CD1c-positive myeloid dendritic cell (primary cell): ENCODE measurements at regions not wholly inside any gene's neighbourhood (a gene's known extent, or its start where the extent isn't known, plus 50 kb on each side); places are given as distances from the start of the nearest gene placed in this dataset.

Source experiments
- DNase-seq: peaks from one replicate; pipeline ENCODE4 v3.0.0-alpha.2; 2016; ENCODE audit errors: extremely low spot score

DNA sequence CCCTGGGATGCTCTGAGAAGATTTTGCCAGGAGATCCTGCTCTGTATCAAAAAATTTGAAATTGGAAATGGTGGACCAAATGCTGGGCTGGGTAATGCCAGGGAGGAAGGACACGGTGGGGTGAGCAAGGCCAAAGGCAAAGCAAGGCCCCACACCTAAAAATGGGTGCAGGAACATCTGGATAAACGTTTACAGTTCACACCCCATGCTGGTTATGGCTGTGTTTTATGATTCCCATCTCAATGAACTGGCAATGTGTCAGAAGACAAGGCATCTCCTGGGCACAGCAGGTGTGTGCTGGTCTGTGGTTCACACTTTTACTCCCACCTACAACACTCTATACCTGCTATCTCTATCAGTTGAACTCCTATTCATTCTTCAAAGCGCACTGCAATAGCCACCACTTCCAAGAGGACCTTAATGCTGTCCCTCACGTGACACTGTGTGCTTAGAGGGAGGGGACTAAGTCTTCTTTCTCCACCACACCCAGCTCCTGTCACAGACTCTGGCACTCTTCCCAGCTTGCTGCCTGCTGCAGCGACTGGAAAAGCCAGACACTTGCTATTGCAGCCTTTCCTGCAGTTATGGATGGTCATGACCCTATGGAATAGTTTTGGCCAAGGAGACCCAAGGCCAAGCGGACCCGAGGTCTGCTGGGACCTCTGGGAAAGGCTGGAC, 277.5 kb downstream of the CTTN start:
- no peak for DNase-seq

DNA sequence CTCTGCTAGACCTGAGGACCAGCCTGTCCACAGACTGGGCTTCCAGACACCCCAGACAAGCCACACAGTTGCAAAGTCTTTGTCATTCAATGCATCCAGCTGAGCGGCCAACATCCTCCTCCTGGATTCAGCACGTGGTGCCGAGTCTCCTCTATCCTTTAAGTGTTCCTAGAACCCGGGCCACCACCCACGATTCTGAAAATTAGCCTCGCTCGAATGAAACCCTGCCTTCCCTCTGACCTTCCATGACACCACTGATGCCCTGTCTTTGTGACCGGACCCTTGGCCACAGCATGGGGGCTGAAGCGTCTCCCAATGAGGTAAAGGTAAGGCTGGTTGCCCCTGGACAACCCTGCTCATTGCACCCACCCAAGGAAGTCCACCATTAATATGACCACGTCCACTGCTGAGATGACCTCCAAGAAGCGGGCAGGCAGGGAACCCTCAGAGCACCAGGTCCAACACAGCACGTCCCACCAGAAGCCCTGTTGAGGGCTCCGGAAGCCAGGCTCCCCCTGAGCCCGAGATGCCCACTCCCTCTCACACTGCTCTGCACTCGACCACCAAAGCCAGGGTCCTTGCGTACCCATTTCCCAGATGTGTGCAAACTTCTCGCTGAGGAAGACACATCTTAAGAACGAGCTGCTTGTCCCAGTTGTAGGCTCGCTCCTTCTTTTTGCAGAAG, 279.0 kb downstream of the CTTN start:
- DNase-seq: no peak

DNA sequence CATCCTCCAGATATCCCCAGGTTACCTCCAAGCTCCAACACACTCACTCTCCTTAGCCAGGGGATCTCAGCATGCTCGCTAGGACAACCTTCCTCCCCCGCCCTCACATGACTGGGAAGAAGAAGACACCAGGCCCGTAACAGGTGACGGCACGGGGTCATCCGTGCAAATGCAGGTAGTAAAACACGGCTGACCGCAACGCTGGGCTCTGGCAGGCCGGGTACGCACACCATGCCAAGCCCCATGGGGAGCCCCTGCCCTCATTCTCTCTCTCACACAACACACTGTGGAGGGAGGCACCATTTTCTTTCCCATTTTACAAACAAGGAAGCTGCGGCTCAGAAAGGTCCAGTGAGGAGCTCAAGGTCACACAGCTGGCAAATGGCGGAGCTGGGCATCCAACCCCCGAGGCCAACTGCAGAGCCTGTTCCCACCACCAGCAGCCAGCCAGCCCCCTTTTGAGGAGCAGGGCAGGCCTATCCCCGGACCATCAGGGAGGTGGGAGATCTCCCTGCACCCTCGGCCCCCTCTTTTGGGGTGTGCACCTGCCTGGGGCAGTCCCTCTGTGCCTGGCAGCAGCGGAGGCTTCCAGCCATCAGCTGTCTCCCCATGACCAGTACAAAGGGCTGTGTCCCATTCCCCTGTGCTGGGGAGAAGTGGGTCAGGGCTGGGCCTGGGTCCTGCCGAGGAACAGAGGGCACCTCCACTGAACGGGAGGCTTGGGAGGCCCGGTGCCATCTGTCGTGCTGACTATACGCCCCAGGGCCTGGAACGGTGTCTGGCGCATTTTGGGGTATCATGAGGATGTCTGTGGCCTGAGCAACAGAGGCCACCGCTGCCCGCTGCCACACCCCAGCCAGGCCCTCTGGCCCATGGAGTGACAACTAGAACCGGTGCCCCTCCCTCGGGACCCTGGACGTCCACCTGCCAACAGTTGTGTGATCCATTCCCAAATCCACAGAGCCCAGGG, 280.9 kb downstream of the CTTN start:
- no peak for DNase-seq

DNA sequence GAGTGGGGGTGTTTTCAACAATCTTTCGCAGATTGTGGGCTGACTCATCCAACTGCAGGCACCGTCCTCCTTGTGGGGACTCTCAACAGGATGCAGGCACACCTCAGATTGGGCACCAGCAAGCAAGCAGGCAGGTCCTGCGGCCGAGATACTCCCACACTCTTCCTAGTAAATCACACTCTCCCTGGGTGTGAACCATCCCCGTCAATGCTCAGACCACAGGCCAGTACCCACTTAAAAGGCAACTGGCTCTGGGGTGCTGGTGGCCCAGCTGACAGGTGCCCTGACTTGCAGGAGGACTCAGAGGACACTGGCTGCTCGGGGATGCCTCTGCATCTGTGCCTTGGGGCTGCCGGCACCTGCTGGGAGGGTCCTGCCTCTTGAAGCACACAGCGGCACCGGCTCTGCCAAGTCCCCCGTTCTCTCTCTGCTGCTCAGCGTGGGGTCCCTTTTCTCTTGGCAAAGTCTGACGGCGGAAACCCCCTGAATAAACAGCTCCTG, 282.5 kb downstream of the CTTN start:
- no peak for DNase-seq

DNA sequence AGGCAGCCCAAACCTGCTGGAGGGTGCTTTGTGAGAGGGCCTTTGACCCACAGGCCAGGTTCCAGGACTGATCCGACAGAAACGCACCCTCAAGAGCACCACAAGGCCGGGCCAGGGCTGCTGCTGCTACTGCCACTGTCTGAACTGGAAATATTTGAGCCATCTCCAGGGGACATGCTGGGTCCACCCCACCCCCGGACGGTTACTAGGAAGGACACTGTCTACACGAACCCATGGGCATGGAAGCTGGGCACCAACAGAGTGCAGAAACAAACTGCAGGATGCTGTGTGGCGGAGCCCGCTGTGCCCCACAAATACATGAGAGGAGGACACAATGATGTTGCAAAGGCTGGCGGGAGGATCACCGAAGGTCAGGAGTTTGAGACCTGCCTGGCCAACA, 283.7 kb downstream of the CTTN start:
- no peak for DNase-seq

DNA sequence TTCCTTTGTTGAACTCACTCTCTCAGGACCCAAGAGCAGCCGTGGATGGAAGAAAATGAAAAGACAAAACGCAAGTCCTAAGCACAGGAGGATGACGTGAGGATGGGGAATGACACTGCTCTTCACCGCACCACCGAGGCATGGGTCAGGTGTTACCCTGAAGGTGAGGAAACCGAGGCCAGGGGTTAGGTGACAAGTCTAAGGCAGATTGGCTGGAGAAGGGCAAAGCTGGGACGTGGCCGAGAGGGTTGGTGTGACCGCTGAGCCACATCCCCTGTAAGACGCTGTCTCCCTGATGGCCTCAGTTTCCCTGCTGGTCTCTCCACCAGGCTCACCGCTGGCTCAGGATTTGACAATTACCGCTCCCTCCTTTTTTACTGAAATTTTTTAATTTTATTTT, 284.4 kb downstream of the CTTN start:
- DNase-seq: no peak

DNA sequence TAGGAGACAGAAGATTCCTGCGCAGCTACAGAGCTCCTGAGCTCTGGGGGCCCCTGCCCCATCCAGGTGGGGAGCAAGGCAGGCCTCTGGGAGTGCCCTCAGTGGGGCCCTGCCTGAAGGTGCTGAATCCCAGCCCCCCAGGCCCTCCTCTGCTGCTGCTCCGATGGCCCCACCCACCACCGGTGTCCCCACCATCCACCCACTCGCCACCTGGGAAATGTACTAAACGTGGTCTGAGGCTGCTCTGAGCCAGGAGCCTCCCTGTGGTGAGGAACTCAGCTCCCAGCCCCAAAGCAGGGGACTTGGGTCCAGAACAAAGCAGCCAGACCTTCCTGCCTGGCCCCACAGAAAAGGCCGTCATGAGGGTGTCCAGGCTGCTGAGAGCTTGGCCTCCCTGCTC, 289.4 kb downstream of the CTTN start:
- no peak for DNase-seq

DNA sequence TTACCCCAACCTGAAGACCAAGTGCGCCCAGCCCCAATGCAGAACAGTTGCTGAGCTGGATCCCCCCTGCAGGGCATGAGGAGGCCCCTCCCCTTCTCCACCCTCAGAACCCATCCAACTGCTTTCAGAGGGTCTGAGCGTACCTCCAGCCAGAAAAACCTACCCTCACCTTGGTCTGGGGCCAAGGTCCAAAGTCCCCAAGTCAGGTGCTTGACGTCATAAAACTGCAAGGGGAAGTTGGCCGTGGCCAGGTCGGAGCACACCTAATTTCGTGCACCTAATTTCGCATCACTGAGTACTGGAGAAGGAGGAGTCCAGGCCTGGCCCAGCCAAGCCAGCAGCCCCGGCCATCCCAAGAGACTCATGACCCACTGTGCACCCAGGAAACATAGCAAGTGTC, 289.8 kb downstream of the CTTN start:
- DNase-seq: no peak

DNA sequence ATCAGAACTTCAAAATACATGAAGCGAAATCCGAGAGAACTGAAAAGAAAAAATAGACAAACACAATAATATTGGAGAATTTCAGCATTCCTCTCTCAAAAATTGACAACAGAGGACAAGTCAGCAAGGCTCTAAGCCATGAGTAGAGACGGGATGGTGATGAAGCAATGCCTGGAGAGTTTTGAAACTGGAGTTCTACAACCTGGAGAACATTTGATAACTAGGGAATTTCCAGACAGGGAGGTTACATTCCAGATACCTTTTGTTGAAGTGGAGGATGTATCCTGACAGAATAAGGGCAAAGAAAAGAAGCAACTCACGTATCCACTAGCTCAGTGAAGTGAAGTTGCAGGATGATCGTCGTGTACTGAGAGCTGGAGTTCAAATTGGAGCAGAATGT, 291.4 kb downstream of the CTTN start:
- no peak for DNase-seq

DNA sequence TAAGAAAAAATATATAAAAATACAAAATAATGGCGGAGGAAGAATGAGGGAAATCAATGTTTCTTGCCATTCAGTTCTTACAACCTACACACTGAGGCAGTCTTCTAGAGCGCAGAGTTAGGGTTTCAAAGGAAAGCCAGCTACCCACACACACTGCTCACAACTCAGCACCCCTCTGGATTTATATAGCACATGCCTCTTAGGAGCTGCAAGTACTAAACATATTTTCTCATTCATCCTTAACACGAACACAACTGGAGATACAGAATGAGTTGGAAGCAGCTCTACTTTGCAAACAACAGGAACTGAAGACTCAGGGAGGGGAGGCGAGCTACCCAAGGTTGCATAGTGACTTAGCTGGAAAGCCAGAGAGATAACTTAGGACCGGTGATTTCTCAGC, 293.8 kb downstream of the CTTN start:
- DNase-seq: no peak

DNA sequence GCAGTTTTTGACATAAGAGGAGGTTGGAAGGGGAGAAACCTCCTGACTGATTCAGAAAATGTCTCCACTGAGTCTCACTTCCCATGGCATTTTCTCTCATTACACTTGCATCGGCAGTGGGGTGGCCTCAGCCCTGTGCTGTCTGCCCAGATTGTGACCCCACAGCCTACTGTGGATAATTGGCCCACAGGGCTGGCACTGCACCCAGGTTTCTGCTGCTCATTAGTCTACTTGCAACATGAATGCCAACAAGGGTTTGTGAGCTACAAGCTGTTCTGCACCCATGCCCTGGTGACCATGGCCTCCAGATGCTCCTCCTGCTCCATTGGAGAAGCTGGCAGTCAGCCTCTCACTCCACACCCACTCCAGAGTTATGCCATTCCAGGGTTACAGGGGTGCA, 296.0 kb downstream of the CTTN start:
- DNase-seq: no peak

DNA sequence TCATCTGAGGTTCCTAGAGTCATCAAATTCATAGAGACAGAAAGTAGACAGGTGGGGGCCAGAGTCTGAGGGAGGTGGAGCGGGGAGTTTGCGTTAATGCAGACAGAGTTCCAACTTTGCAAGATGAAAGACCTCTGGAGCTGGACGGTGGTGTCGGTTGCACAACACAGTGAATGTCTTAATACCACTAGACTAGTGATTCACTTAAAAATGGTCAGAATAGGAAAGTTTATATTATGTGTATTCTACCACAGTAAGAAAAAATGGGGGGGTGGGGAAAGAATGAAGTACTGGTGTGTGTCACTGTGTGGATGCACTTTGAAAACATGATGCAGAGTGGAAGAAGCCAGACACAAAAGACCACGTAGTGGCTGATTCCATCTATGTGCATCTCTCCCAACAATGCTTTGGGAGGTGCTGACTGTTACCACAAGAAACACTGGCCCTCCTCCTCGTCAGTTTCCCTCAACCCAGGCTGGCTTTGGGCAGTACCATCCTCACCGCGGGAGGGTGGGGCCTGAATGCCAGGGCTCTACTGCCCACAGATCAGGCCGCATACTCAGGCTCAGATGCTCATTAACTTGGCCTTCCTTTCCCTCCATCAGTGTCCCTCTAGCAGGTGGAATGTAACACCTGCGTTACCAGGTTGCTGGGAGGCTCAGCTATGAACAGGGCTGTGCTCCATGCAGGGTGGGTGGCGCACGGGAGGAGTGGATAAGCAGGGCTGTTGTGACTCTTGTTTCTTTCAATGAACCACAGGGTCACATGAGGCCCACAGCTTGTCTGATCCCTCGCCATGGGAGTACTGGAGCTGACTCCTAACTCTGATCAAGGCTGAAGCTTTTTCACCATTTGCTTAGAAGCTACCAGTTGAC, 297.0 kb downstream of the CTTN start:
- DNase-seq: no peak

DNA sequence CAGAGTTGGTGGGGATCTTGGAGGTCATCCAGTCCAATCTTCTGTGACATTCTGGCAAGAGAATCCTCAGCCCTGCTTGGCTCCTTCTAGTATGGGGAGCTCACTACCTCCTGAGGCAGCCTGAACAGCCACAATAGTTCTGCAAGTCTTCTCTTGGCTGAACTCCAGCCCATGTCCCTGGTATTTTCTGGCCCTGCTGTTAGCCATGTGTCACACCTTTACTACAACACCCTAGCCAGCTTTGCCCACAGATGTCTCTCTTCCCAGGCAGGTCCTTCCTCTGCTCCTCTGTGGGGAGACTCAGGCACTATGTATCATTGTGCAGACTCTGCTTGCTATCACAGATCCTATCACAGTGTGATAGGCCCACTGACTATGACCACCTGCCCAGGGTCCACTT, 297.7 kb downstream of the CTTN start:
- DNase-seq: no peak

DNA sequence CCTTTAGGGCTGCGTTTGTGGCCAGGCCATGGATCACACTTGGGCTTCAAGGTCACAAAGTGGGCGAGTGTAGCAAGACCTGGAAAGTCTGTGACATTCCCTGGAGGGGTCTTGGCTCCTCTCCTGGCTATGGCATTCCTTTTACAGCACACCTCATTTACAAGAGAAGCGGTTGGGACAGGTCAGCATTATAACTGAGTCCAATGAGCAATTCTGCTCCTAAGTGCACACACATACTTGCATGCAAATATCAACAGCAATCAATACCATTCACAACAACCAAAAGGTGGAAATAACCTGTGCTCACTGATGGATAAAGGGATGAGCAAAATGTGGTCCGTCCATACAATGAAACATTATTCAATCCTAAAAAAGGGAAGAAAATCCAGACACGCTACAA, 298.2 kb downstream of the CTTN start:
- no peak for DNase-seq

DNA sequence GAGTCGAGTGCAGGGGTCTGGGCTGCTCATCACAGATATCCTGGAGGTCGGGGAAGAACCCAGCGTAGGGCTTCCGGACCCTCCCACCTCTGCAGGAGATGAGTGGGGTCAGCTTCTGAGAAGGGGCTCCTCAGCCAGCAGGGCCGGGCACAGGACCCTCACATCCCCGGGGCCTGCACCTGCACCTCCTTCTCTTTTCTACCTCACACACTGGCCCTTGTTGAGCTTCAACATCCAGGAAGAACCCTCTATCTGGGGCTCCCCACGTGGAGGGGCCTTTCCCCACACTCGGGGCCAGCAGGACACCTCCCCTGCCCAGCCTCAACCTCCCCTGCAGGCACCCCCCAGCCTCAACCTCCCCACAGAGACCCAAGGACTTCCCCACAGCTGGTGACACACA, 299.4 kb downstream of the CTTN start:
- DNase-seq: no peak

DNA sequence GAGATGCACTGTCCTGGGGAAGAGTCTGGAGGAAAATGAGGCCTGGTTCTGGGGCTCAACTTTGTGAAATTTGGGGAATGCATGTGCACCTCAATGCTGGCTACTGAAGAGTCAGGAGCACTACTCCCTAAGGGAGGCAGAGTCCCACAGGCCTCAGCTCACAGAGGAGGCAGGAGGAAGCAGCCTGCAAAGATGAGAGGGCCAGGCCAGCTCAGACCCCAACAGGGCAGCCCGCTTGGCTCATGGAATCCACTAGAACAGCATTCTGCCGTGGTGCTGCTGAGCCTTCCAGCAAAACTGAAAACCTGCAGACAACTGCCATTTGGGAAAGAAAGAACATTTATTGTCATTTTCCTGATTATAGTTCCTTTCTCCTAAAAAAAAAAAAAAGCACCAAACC, 300.5 kb downstream of the CTTN start:
- no peak for DNase-seq

DNA sequence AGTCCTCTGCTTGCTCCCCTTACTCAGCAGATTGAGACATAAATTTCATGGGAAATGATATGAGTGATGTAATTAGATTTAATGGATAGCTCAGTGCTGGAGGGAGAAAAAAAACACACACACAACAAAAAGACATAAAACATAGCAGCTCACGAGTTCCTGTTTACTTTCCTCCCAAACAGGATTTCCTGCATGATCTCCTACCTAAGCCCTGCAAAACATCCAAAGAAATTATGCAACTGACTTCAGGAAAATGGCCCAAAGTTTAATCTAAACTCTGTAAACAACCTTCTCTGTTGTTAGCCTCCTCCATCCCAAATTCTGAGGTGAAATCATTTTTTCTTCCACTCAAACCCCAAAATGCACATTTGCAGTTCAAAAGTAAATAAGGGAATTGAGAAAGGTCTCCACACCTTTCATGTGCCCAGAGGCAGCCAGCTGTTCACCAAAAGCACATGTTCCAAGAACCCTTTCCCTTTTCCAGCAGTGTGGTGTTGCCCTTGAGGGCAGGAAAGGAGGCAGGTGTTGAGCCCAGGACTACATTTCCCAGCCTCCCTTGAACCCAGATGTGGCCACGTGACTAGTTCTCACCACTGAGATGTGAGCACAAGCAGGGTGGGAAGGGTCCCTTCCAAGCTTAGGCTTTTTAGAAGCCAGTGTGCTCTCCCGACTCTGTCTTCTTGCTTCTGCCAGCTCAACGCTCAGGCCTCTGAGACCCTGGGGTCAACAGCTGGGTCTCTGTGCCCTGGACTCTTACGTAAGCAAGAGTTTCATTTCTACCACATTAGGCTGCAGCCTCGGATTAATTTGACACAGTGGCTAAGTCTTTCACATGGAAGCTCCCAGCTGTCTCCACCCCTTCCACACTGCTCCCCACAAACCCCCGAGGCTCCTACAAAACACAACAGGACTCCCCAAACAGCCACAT, 301.2 kb downstream of the CTTN start:
- no peak for DNase-seq

DNA sequence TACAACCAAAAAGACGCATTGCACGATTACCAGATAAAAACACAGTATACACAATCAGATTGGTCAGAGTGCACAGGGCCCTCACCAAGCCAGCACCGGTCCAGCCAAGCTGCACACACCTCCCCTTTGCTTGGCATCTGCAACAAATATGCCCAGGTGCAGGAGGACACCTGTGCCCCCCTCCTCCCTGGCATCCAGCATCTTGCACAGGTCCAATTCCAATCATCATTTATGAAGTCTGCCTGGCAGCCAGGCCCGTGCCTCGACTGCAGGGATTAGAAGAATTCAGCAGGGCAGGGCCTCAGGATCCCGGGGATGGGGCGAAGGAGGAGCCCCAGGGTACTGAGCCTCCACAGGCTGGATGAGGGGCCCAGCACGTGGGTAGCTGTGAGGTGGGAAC, 302.1 kb downstream of the CTTN start:
- DNase-seq: no peak

DNA sequence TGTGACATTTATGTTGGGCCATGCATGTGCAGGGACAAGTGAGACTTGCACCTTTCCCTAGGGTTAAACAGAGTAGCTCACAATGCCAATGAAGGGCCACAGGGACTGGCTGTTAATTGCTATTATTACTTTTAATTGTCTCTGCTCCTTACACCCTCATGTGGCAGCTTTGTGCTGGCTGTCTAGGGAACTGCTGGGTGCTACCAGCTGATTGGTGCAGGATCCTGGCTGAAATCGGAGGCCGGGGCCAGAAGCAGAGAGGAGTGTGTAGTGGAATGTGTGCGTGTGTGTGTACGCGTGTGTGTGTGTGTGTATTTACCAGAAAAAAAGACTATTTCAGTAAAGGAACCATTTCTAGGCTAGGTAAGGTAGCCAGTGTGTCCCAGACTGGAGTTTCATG, 302.5 kb downstream of the CTTN start:
- no peak for DNase-seq

DNA sequence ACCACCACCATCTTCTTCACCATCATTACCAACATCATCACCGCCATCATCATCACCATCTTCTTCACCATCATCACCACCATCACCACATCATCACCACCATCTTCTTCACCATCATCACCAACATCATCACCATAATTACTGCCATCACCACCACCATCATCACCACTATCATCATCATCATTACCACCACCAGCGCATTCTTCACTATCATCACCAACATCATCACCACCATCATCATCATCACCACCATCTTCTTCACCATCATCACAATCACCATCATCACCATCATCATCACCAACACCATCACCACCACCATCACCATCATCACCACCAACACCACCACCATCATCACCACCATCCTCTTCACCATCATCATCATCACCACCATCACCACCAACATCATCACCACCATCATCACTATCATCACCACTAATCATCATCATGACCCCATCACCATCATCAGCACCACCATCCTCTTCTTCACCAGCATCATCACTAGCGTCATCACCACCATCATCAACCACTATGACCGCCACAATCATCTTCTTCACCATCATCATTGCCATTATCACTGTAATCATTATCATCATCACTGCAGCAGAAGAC, 303.8 kb downstream of the CTTN start:
- no peak for DNase-seq
